Natural killer cell treated with Interleukin-12 subunit alpha and Interleukin-12 subunit beta and Interleukin-15 and Interleukin-18, amount 100 ng/mL, for 72 hours (primary cell): ENCODE measurements at regions not wholly inside any gene's neighbourhood (a gene's known extent, or its start where the extent isn't known, plus 50 kb on each side); places are given as distances from the start of the nearest gene placed in this dataset.

Experiments
- ATAC-seq, 2 donors: fragments of 150-1000 bp; cut with Tn5 transposase in 1 of 2; sonication (Bioruptor Pico), chemical (Tn5 transposase) in 1 of 2; 2 replicates each; pipeline ENCODE4 v1.10.0; 2021
- DNase-seq: peaks from one replicate; pipeline ENCODE4 v3.0.0; 2022; ENCODE audit warnings: low spot score
- H3K27ac Mint-ChIP-seq, 2 donors: 1 replicate in 1 of 2; 2 replicates in 1 of 2; pipeline ENCODE4 v1.8.0; 2022; ENCODE audit warnings: mixed read lengths in 2 of 2, mild to moderate bottlenecking in 1 of 2, moderate library complexity in 1 of 2
- H3K27me3 Mint-ChIP-seq, 2 donors: 1 replicate in 1 of 2; 2 replicates in 1 of 2; pipeline ENCODE4 v1.8.0; 2022; ENCODE audit warnings: mixed read lengths in 2 of 2
- H3K36me3 Mint-ChIP-seq: one replicate; pipeline ENCODE4 v1.8.0; 2022; ENCODE audit warnings: mixed read lengths
- H3K4me1 Mint-ChIP-seq, 2 donors: 1 replicate in 1 of 2; 2 replicates in 1 of 2; pipeline ENCODE4 v1.8.0; 2022; ENCODE audit warnings: low read depth in 2 of 2, mixed read lengths in 2 of 2, mild to moderate bottlenecking in 1 of 2
- H3K4me3 Mint-ChIP-seq: one replicate; pipeline ENCODE4 v1.8.0; 2022; ENCODE audit warnings: mixed read lengths
- H3K9me3 Mint-ChIP-seq: 2 replicates; pipeline ENCODE4 v1.8.0; 2022; ENCODE audit warnings: mixed read lengths

GRCh38 chr20:57921676-57922075 is 211.9 kb upstream of the PMEPA1 start:
- ATAC-seq (no peak), DNase-seq (peak; percentile 41)
- no peak overlapping the region for H3K4me3 Mint-ChIP-seq
- no peaks in the 10 kb centered on the region for H3K4me1 Mint-ChIP-seq
- peaks cover 4% of the 10 kb centered on the region for H3K9me3 Mint-ChIP-seq
- no peak overlapping the region for H3K27ac Mint-ChIP-seq
- no peaks in the 10 kb centered on the region for H3K36me3 Mint-ChIP-seq
- peaks cover 18 to 19% of the 10 kb centered on the region in 2 donors for H3K27me3 Mint-ChIP-seq

- H3K4me1 Mint-ChIP-seq = no peaks in the 10 kb centered on the region
- ATAC-seq (peak in 1 of 2 donors; percentile 31), DNase-seq (peak; percentile 39)
- H3K27me3 Mint-ChIP-seq = peaks cover 14 to 15% of the 10 kb centered on the region in 2 donors
- H3K9me3 Mint-ChIP-seq = peaks cover 4% of the 10 kb centered on the region
- H3K4me3 Mint-ChIP-seq = no peak overlapping the region
- H3K36me3 Mint-ChIP-seq = no peaks in the 10 kb centered on the region
- no peak overlapping the region for H3K27ac Mint-ChIP-seq
These were observed 211.2 kb upstream of the PMEPA1 start for GRCh38 chr20:57920971-57921370.

- no peak for ATAC-seq
- no peaks in the 10 kb centered on the region for H3K4me1 Mint-ChIP-seq
- no peaks in the 10 kb centered on the region for H3K9me3 Mint-ChIP-seq
- no peak overlapping the region for H3K27ac Mint-ChIP-seq
- H3K27me3 Mint-ChIP-seq = peaks cover 8 to 9% of the 10 kb centered on the region in 2 donors
- no peak overlapping the region for H3K4me3 Mint-ChIP-seq
- no peaks in the 10 kb centered on the region for H3K36me3 Mint-ChIP-seq
- DNase-seq = peak; percentile 0
These were observed 209.2 kb upstream of the PMEPA1 start for GRCh38 chr20:57919049-57919448.

- Mint-ChIP-seq H3K27me3 (peaks cover 6 to 8% of the 10 kb centered on the region in 2 donors), H3K9me3 (no peaks in the 10 kb centered on the region), H3K36me3 (no peaks in the 10 kb centered on the region), H3K4me1 (no peaks in the 10 kb centered on the region), H3K4me3 (no peak overlapping the region), H3K27ac (no peak overlapping the region)
- no peak for ATAC-seq
- peak; percentile 20 for DNase-seq
These were observed 208.7 kb upstream of the PMEPA1 start for GRCh38 chr20:57918551-57918950.

- Mint-ChIP-seq H3K9me3 (no peaks in the 10 kb centered on the region), H3K4me1 (no peaks in the 10 kb centered on the region), H3K27me3 (peaks cover 3 to 15% of the 10 kb centered on the region in 2 donors), H3K36me3 (no peaks in the 10 kb centered on the region), H3K27ac (no peak overlapping the region), H3K4me3 (no peak overlapping the region)
- ATAC-seq (no peak), DNase-seq (peak; percentile 53)
These were observed 204.4 kb upstream of the PMEPA1 start for GRCh38 chr20:57914205-57914604.

GRCh38 chr20:57913156-57913930 is 203.5 kb upstream of the PMEPA1 start:
- peaks cover 3 to 15% of the 10 kb centered on the region in 2 donors for H3K27me3 Mint-ChIP-seq
- ATAC-seq = no peak
- H3K4me1 Mint-ChIP-seq = no peaks in the 10 kb centered on the region
- H3K36me3 Mint-ChIP-seq = no peaks in the 10 kb centered on the region
- no peaks in the 10 kb centered on the region for H3K9me3 Mint-ChIP-seq
- DNase-seq = peak; percentile 57
- H3K27ac Mint-ChIP-seq = no peak overlapping the region
- H3K4me3 Mint-ChIP-seq = no peak overlapping the region

- Mint-ChIP-seq H3K27me3 (peaks cover 9 to 10% of the 10 kb centered on the region in 2 donors), H3K4me1 (no peaks in the 10 kb centered on the region), H3K4me3 (no peak overlapping the region), H3K27ac (no peak overlapping the region), H3K36me3 (no peaks in the 10 kb centered on the region), H3K9me3 (no peaks in the 10 kb centered on the region)
- ATAC-seq (no peak), DNase-seq (peak; percentile 3)
These were observed 202.4 kb upstream of the PMEPA1 start for GRCh38 chr20:57912227-57912582.

GRCh38 chr20:57911512-57912226 is 201.9 kb upstream of the PMEPA1 start:
- no peaks in the 10 kb centered on the region for H3K4me1 Mint-ChIP-seq
- H3K27me3 Mint-ChIP-seq = peaks cover 7 to 9% of the 10 kb centered on the region in 2 donors
- H3K36me3 Mint-ChIP-seq = no peaks in the 10 kb centered on the region
- no peak overlapping the region for H3K4me3 Mint-ChIP-seq
- no peak overlapping the region for H3K27ac Mint-ChIP-seq
- no peak for ATAC-seq
- peak; percentile 10 for DNase-seq
- H3K9me3 Mint-ChIP-seq = no peaks in the 10 kb centered on the region

GRCh38 chr20:57910716-57911115 is 200.9 kb upstream of the PMEPA1 start:
- Mint-ChIP-seq H3K36me3 (no peaks in the 10 kb centered on the region), H3K9me3 (no peaks in the 10 kb centered on the region), H3K4me3 (no peak overlapping the region), H3K27ac (no peak overlapping the region), H3K27me3 (peaks cover 12 to 16% of the 10 kb centered on the region in 2 donors), H3K4me1 (no peaks in the 10 kb centered on the region)
- DNase-seq = no peak
- ATAC-seq = no peak

- ATAC-seq = peak in 1 of 2 donors; percentile 34
- Mint-ChIP-seq H3K27me3 (peaks cover 20 to 23% of the 10 kb centered on the region in 2 donors), H3K27ac (no peak overlapping the region), H3K9me3 (no peaks in the 10 kb centered on the region), H3K4me3 (no peak overlapping the region), H3K36me3 (no peaks in the 10 kb centered on the region), H3K4me1 (no peaks in the 10 kb centered on the region)
- DNase-seq = peak; percentile 23
These were observed 200.0 kb upstream of the PMEPA1 start for GRCh38 chr20:57909763-57910331.

GRCh38 chr20:57908704-57909630 is 199.2 kb upstream of the PMEPA1 start:
- H3K9me3 Mint-ChIP-seq = no peaks in the 10 kb centered on the region
- H3K4me3 Mint-ChIP-seq = no peak overlapping the region
- no peak overlapping the region for H3K27ac Mint-ChIP-seq
- H3K27me3 Mint-ChIP-seq = peaks cover 29 to 32% of the 10 kb centered on the region in 2 donors
- H3K36me3 Mint-ChIP-seq = no peaks in the 10 kb centered on the region
- DNase-seq = peak; percentile 49
- no peaks in the 10 kb centered on the region for H3K4me1 Mint-ChIP-seq
- ATAC-seq = no peak

- DNase-seq (peak; percentile 35), ATAC-seq (no peak)
- no peaks in the 10 kb centered on the region for H3K9me3 Mint-ChIP-seq
- H3K27ac Mint-ChIP-seq = no peak overlapping the region
- no peaks in the 10 kb centered on the region for H3K36me3 Mint-ChIP-seq
- H3K4me3 Mint-ChIP-seq = no peak overlapping the region
- H3K4me1 Mint-ChIP-seq = no peaks in the 10 kb centered on the region
- H3K27me3 Mint-ChIP-seq = peaks cover 31 to 34% of the 10 kb centered on the region in 2 donors
These were observed 198.4 kb upstream of the PMEPA1 start for GRCh38 chr20:57908226-57908625.
